ENCODE measurements at regions not wholly inside any gene's neighbourhood (a gene's known extent, or its start where the extent isn't known, plus 50 kb on each side); places are given as distances from the start of the nearest gene placed in this dataset.

- TF ChIP-seq CTCF (IDR thresholded peaks at IDR 0.05) (no peak), SOX15 (CRISPR knock-in tag; IDR thresholded peaks at IDR 0.05) (no peak), TCF7 (CRISPR knock-in tag; IDR thresholded peaks at IDR 0.05; ENCODE audit: low read depth) (no peak), USF2 (CRISPR knock-in tag; IDR thresholded peaks at IDR 0.05) (no peak)
These were observed 98.4 kb upstream of the CARMIL1 start for GRCh38 chr6:25180630-25181349.

All from WTC11 (cell line).